GM23338 (cell line): ENCODE measurements at regions not wholly inside any gene's neighbourhood (a gene's known extent, or its start where the extent isn't known, plus 50 kb on each side); places are given as distances from the start of the nearest gene placed in this dataset.

Experiments used
- CTCF ChIP-seq, 2 experiments: fragments of 200-600 bp in 1 of 2; sonication (generic) in 1 of 2; conservative IDR thresholded peaks; 2 replicates each; pipeline versions ENCODE4 v1.5.1 to v1.6.1; 2016 to 2017; ENCODE audit warnings: antibody characterized with exemption in 2 of 2, low read depth in 2 of 2, mild to moderate bottlenecking in 2 of 2, moderate library complexity in 1 of 2
- REST ChIP-seq: IDR thresholded peaks from one replicate; pipeline ENCODE4 v1.6.1; 2018; ENCODE audit warnings: antibody characterized with exemption; ENCODE audit not compliant: unreplicated experiment

- TF ChIP-seq CTCF (conservative IDR thresholded peaks at IDR 0.05; ENCODE audit: low read depth in 2 of 2) (no peak), REST (no peak)
Measured at GRCh38 chr11:80214413-80214812, 773.6 kb upstream of the TENM4 start.
